ENCODE measurements at regions not wholly inside any gene's neighbourhood (a gene's known extent, or its start where the extent isn't known, plus 50 kb on each side); places are given as distances from the start of the nearest gene placed in this dataset.
"Not testable (repeated sequence)": the region's sequence is repeated elsewhere in the genome, so short reads cannot be mapped to it uniquely, and the experiment has no call there.

GRCh38 chr4:111405989-111406388, 739.3 kb upstream of the FAM241A start:
- no peak for DNase-seq (ENCODE audit: low read depth)

- DNase-seq (ENCODE audit: low read depth): no peak
Observed at GRCh38 chr4:111410571-111410970, 734.7 kb upstream of the FAM241A start.

DNA sequence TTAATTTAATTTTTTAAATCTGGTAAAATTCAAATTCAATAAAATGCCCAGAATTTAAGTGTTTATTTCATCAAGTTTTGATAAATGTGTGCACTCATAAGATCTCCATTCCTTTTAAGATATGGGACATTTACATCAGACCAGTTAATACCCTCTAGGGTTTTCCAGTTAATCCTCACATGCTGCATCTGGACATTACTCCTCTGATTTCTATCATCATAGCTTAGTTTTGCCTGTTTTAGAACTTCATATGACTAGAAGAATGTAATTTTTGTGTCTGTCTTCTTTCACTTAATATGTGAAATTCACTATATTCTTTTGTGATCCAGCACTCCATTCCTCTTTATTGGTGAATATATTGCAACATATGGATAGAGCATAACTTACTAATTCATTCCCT, 727.7 kb upstream of the FAM241A start:
- no peak for DNase-seq (ENCODE audit: low read depth)

DNA sequence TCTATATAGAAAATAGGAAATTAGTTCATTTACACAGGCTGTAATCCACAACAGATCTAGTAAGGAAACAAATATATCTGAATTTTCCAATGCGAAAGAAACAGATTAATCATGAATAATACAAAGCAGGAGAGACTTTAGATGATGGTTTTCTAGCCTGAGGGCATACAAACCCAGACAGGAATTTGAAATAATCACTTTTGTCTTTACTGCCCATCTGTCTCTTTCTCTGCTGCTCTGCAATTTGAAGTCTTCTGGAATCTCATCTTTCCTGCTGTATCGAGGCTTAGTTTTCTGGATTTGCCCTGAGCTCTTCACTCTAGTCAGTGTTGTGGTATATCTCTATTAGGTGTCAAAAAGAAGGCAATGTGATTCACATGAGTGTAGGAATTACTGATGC, 711.8 kb upstream of the FAM241A start:
- DNase-seq (ENCODE audit: low read depth): no peak

DNA sequence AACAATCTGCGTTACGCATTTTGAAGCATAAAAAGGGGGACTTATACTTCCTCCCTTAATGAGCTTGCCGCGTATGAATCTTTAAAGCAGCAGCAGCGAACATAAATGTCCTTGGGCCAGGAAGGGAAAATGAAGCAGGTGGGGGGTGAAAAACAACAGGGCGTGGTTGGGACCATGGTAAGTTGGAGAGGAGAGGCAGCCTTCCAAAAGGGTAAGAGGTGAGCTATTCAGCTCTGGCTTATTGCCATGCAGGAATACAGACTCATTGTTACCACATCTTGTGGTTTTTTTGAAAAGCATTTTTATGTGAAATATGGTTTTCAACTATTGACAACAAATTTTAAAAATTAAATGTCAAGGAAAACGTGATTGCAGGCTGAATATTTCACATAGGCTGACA, 710.7 kb upstream of the FAM241A start:
- peak; percentile 46 for DNase-seq (ENCODE audit: low read depth)

DNA sequence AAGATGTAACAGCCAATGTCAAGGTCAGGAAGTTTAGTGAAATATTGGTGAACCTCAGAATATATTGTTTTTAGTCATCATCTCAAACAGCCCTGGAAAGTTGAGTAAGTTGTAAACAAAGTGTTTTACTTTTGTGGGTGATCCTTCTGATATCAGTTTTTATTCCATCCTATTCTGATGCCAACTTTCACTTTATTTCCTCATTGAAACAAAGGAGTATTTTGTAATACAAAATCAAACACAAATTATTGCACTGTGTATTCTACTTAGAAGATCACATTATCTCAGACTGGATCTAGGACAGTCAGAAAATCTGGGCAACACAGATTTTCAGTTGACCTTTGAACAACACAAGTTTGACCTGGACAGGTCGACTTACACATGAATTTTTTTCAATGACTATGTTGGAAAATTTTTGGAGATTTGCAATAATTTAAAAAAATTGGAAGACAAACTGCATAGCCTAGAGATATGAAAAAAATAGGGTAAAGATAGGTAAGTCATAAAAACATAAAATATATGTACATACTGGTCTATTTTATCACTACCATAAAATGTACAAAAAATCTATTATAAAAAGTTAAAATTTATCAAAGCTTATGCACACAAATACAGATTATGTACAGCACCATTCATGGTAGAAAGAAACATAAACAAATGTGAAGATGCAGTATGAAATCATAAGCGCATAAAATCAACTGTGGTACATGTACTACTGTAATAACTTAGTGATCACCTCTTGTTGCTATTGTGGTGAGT, 709.1 kb upstream of the FAM241A start:
- peak; percentile 11 for DNase-seq (ENCODE audit: low read depth)

- no peak for DNase-seq (ENCODE audit: low read depth)
Observed at GRCh38 chr4:111441687-111442086, 703.6 kb upstream of the FAM241A start.

- not testable (repeated sequence) for DNase-seq (ENCODE audit: low read depth)
Observed at GRCh38 chr4:111444836-111445235, 700.4 kb upstream of the FAM241A start.

DNA sequence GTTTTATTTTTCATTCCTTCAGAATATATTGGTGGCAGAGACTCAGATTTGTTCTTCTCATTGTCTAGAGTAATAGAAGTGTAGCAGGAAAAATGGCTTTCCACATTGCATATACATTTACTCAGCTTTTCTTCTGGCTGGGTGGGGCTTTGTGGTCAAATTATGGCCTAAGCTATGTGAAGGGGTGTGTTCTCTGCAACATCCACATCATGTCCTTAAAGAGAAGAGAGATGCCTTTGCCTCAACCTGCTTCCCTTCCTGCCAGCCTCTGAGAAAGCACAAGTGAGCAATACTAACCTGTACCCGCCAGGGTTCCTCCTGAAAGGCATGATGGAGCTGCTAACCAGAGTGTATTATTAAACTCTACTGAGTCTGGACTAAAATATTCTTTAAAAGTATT, 695.6 kb upstream of the FAM241A start:
- peak; percentile 20 for DNase-seq (ENCODE audit: low read depth)

GRCh38 chr4:111450867-111451266, 694.4 kb upstream of the FAM241A start:
- peak; percentile 53 for DNase-seq (ENCODE audit: low read depth)

GRCh38 chr4:111453216-111453615, 692.0 kb upstream of the FAM241A start:
- no peak for DNase-seq (ENCODE audit: low read depth)

DNA sequence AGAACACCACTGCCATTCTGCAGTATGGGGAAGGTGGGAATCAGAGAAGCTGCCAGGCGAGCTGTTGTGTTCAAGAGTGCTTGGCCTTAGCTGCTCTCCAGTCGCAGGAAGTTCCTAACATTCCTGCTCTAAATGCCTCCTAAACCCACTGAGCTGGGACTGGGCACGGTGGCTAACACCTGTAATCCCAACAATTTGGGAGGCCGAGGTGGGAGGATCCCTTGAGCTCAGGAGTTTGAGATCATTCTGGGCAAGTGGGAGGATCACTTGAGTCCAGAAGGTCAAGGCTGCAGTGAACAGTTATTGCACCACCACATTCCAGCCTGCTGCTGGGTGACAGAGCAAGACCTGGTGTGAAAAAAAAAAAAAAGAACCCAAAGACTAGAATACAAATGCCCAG, 690.3 kb upstream of the FAM241A start:
- no peak for DNase-seq (ENCODE audit: low read depth)

DNA sequence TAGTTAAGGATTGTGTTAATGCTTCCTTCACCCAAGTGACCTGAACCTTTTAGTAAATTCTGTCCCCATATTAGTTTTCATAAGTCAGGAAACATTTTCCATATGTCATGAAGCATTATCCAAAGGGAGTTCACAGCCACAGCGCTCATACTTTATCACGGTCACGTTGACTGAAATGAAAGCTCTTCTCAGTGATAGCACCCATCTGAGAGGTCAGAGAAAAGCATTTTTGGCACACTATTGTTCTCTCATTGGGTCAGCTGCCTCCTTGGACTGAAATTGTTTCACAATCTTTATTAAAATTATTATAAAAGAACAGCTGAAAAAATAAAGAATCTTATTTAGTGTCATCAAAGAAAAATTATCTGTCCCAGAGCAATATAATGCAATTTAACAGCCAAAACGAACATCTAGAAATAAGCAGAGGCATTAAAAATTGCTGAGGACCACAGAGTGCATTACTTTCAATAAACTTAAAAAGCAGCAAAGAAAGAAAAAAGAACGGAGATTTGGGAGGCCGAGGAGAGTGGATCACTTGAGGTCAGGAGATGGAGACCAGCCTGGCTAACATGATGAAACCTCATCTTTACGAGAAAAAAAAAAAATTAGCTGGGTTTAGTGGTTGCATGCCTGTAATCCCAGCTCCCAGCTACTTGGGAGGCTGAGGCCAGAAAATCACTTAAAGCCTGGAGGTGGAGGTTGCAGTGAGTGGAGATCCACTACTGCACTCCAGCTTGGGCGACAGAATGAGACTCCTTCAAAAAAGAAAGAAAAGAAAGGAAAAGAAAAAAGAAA, 680.8 kb upstream of the FAM241A start:
- DNase-seq (ENCODE audit: low read depth): peak; percentile 30

DNA sequence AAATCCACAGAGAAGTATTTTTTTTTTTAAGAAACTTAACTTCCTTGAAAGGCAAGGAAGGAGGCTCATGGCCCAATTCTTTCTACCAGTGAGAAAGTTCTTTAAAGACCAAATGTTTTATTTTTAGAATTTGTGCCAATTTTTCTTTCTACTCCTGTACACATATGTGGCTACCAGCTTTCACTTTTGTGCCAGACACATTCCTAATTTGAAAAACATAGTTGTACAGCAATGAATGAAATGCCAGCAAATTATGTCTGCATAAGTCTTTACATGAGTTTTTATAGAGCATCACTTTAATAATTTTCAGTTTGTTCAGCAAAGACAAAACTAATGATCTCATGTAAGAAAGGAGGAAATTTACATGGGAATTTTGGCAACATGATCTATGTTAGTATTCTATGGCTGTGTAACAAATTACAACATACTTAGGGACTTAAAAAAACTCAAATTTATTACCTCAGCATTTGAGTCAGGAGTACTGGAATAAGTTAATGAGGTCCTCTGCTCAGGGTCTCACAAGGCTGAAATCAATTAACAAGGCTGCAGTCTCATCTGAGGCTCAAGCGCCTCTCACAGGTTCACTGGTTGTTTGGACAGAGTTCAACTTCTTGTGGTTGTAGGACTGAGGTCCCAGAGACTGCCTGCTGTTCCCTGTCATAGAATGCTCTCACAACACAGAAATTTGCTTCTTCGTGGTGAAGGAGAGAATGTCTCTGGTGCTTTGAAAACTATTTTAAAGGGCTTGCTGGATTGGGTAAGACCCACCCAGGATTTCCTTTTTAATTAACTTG, 678.2 kb upstream of the FAM241A start:
- peak; percentile 8 for DNase-seq (ENCODE audit: low read depth)

- DNase-seq (ENCODE audit: low read depth): peak; percentile 37
Observed at GRCh38 chr4:111475001-111475400, 670.3 kb upstream of the FAM241A start.

DNA sequence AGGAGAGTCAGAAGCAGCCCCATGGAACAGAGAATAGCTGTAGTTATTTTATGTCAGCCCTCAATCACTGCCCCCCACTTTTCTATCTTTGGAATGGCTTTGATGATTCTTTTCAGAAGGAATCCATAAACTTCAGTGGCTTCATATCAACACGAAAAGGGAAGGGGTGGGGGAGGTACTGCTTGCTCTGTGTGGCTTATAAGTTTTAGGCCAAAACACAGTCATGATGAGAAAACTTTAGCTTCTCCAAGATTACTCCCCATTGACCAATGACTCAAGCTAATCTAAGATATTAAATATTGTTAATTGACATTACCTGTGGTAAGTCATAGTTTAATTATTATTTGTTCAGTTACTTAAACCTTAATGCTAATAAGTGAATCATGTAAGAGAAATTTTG, 669.6 kb upstream of the FAM241A start:
- no peak for DNase-seq (ENCODE audit: low read depth)

- no peak for DNase-seq (ENCODE audit: low read depth)
Observed at GRCh38 chr4:111480510-111480909, 664.7 kb upstream of the FAM241A start.

DNA sequence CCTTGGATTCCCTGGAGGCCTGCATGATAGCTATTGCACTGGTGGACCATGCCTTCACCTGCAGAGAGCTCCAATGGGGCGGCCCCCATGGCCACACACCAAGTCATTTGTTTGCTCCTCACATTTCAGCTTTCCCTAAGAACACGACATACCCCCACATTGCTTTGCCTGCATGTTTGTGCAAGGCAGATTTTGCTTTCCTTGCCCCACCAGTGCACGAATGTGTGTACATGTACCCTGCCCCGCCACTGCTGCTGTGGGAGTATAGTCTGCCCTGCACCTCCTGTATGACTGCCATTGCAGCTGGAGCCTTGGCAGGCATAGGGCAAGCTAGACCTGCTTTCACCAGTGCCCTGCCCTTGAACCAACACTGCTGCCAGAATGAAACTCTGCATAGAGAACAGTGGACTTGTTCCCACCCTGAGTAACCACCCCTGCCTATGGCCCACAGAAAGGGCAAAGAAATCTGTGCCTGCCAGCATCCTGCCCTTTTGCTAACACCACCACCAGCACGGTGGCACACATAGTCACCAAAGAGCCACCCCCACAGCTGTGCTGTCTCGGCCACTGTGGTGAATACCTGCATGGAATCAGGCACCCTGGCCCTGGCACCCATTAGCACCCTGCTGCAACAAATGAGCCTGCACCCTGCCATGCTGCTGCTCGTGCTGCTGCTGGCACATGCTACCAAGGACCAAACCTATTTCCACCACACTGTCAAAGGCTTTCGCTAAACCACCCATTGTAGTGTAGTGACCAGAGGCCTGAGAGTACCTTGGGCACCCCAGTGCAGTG, 661.7 kb upstream of the FAM241A start:
- DNase-seq (ENCODE audit: low read depth): no peak

DNA sequence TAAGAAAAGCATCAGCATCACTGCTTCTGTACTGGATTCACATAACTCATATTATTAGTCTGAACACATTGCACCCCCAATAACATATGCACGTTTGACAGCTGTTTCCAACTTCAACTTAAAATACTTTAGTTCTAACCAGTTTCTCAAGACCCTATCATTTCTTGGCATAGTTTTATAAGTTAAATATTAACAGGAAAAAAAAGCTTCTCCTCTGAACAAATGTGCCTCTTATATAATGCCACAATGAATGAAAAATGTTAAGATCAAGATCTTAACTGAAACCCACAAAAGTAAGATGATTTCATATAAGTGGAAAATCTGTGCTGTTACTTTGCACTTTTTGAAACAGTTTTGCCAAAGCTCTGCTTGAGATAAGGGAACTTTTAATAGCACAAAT, 652.8 kb upstream of the FAM241A start:
- no peak for DNase-seq (ENCODE audit: low read depth)

GRCh38 chr4:111494471-111494870, 650.8 kb upstream of the FAM241A start:
- DNase-seq (ENCODE audit: low read depth): no peak

GRCh38 chr4:111494971-111495370, 650.3 kb upstream of the FAM241A start:
- no peak for DNase-seq (ENCODE audit: low read depth)

DNA sequence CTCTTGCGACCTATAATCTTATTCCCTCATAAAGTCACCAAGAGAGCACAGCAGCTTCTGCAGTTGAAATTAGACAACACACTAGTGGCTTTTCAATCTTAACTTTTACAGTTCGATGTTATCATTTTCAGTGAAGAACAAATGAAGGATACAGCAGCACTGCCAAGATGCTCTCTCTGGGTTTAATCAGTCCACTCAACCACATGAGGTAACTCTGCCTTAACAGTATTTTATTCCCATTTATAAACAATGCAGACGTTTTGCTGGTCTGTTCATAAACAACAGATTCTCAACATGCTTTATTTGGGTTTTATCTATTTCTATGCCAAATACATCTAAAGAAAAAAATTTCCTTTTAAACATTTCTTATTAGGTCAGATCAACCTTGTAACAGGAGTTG, 646.0 kb upstream of the FAM241A start:
- DNase-seq (ENCODE audit: low read depth): no peak

Data from ELR (cell line).